AG04450 (cell line): ENCODE measurements at regions not wholly inside any gene's neighbourhood (a gene's known extent, or its start where the extent isn't known, plus 50 kb on each side); places are given as distances from the start of the nearest gene placed in this dataset.

Source experiments
- CTCF ChIA-PET: fragments of 300-600, 350-600 bp; formaldehyde crosslinking; extraction: SDS; loops from one replicate; lab custom pipeline; 2022; ENCODE audit warnings: antibody characterized with exemption, inconsistent platforms; lab: Charles Lee
- POLR2A ChIA-PET: fragments of 350-600 bp; formaldehyde crosslinking; extraction: SDS; loops from one replicate; lab custom pipeline; 2021; ENCODE audit warnings: antibody characterized with exemption, inconsistent platforms; lab: Yijun Ruan, JAX
- DNase-seq: peaks from one replicate; pipeline ENCODE4 v3.0.0-alpha.2; 2011; ENCODE audit warnings: low read depth, low spot score
- H3K27ac ChIP-seq: one replicate; pipeline ENCODE4 v1.5.1; 2012; ENCODE audit warnings: low read depth, low read length, control low read depth
- H3K27me3 ChIP-seq: one replicate; pipeline ENCODE4 v1.6.0; 2012; ENCODE audit warnings: low read length; ENCODE audit not compliant: control insufficient read depth, insufficient read depth
- H3K4me3 ChIP-seq: 2 replicates; pipeline ENCODE4 v1.5.1; 2011; ENCODE audit warnings: mild to moderate bottlenecking, low read depth, low read length, control low read depth
- H3K9me3 ChIP-seq: 2 replicates; pipeline ENCODE4 v1.5.1; 2012; ENCODE audit warnings: low read length; ENCODE audit not compliant: control insufficient read depth, insufficient read depth
- TF ChIP-seq, protein P1 (sequence below): IDR thresholded peaks from 2 replicates; pipeline ENCODE4 v1.5.1; 2011; ENCODE audit warnings: low read depth, low read length, control low read depth, inconsistent platforms

DNA sequence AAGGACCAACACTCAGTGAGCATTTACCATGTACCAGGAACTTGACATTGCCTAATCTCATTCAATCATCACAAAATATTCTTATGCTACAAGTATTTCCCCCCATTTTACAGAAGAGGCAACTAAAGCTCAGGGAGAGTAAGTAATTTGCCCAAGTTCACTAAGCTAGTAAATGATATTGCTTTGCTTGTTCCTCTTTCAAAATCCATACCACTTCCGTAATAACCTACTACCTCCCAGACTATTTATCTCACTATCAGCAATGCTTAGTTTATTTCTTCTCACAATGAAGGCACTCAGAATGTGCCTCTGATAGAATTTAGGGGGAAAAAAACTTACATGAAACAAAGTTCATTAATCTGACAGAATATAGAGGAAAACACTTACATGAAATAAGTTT lies 1070.9 kb upstream of the FANCL start:
- POLR2A ChIA-PET, result no interaction called here
- Histone ChIP-seq H3K9me3 (no peaks in the 10 kb centered on the region), H3K27ac (no peak overlapping the region), H3K27me3 (no peaks in the 10 kb centered on the region), H3K4me3 (no peak overlapping the region)
- TF ChIP-seq, protein P1, sequence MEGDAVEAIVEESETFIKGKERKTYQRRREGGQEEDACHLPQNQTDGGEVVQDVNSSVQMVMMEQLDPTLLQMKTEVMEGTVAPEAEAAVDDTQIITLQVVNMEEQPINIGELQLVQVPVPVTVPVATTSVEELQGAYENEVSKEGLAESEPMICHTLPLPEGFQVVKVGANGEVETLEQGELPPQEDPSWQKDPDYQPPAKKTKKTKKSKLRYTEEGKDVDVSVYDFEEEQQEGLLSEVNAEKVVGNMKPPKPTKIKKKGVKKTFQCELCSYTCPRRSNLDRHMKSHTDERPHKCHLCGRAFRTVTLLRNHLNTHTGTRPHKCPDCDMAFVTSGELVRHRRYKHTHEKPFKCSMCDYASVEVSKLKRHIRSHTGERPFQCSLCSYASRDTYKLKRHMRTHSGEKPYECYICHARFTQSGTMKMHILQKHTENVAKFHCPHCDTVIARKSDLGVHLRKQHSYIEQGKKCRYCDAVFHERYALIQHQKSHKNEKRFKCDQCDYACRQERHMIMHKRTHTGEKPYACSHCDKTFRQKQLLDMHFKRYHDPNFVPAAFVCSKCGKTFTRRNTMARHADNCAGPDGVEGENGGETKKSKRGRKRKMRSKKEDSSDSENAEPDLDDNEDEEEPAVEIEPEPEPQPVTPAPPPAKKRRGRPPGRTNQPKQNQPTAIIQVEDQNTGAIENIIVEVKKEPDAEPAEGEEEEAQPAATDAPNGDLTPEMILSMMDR, result no peak
- CTCF ChIA-PET, result interaction anchor here (1.4 kb wide), 1 partner anchor 11 kb away, joined by 3 read pairs; no protein-coding TSS in a partner anchor
- no peak for DNase-seq

DNA sequence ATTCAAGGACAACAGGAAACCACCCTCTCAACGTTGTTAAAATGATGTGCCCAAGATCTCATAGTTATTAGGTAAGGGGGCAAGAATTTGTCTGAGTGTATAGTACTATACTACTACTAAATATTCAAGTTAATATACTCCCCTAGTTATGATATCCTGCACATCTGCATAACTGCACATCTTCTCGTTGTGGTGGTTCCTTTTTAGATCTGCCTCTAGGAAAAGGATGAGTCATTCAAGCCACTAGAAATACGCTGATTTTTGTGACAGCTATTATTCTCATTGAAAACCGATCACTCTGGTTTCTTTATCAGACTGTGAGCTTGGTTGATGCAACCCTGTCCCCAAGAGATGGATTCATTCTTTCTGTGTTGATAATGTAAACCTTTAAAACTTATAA lies 1067.0 kb upstream of the FANCL start:
- no peak for DNase-seq
- Histone ChIP-seq H3K4me3 (no peak overlapping the region), H3K27me3 (no peaks in the 10 kb centered on the region), H3K9me3 (no peaks in the 10 kb centered on the region), H3K27ac (no peak overlapping the region)
- ChIA-PET CTCF (no interaction called here), POLR2A (no interaction called here)
- TF ChIP-seq, protein P1, result no peak

DNA sequence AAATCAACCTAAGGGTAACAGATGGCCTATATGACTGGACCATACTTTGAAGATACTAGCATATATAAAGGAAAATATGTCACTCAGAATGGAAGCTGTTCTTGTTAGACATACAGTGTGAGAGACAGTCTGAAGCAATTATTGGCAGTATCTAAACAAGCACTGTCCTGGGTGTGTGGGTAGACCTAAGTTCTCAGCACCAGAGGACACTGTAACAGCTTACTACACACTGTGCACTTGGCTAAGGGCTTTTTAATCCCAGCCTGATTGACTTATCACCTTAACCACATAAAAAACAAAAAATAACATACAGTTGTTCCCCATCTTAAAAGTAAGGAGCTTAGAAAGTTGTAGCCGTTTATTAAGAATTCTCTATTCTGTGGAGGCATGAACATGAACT lies 1066.1 kb upstream of the FANCL start:
- no peak for DNase-seq
- TF ChIP-seq, protein P1, result no peak
- Histone ChIP-seq H3K4me3 (no peak overlapping the region), H3K27ac (no peak overlapping the region), H3K9me3 (no peaks in the 10 kb centered on the region), H3K27me3 (no peaks in the 10 kb centered on the region)
- POLR2A ChIA-PET, result no interaction called here
- CTCF ChIA-PET, result no interaction called here

DNA sequence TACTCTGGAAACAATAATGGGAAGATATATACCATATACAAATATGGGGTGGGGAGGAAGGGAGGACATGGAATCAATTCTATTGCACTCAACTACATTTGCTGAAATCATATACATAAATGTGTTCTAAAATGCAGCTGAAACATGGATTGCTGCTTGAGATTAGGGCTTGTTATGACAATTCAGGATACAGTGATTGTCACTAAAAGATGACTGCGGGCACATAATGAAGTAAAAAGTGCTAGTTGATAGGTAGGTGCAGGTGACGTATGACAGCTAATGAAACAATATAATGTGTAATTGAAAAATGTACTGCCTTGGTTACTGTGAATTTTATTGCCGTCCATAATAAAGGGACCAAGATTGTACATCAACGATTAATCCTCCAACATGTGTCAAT lies 1062.1 kb upstream of the FANCL start:
- POLR2A ChIA-PET, result no interaction called here
- Histone ChIP-seq H3K9me3 (no peaks in the 10 kb centered on the region), H3K4me3 (no peak overlapping the region), H3K27ac (no peak overlapping the region), H3K27me3 (no peaks in the 10 kb centered on the region)
- no peak for DNase-seq
- TF ChIP-seq, protein P1, result no peak
- CTCF ChIA-PET, result interaction anchor here (1.0 to 2.5 kb wide), 2 partner anchors 1247 to 1279 kb away, joined by 5 to 16 read pairs; no protein-coding TSS in a partner anchor

DNA sequence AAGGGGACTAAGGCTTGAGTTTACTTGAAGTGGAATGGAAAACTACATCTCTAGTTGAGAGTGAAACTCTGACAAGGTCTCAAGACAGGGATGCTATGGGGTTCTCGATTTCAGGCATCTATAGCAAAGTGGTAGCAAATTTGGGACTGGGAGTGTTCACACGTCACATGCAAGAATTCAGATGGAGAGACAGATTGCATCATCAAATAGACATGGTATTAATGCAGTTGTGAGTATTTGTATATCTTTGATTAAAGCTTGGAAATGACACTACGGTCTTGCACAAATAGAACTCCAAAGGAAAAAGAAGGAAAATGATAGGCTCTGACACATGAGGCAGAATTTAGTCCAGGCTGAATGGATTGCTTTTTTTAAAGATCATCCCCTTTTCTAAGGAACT lies 1061.6 kb upstream of the FANCL start:
- Histone ChIP-seq H3K27me3 (no peaks in the 10 kb centered on the region), H3K9me3 (no peaks in the 10 kb centered on the region), H3K27ac (no peak overlapping the region), H3K4me3 (no peak overlapping the region)
- CTCF ChIA-PET, result interaction anchor here (1.0 to 2.5 kb wide), 4 partner anchors 277 to 1279 kb away, joined by 4 to 16 read pairs (median 4); no protein-coding TSS in a partner anchor
- POLR2A ChIA-PET, result no interaction called here
- no peak for DNase-seq
- TF ChIP-seq, protein P1, result no peak
